ENCODE measurements at regions not wholly inside any gene's neighbourhood (a gene's known extent, or its start where the extent isn't known, plus 50 kb on each side); places are given as distances from the start of the nearest gene placed in this dataset.

DNA sequence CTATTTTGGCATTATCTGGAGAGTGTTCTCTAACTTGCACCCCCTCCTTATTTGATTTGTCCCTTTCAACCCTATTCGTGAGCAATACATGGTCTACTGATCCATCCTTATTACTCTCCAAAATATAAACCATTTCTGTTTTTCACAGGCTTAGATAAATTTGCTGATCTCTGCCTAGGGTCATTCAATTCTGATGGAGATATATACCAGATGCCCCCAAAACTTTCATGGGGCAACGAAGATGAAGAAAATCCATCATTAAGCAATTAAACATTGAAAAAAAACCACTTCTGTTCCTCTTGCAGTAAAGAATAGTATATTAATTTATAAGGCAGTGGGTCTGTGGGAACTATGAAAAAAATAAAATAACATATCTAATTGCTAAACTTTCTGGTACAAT lies 313.4 kb downstream of the CASP12 start:
- no peak for TF ChIP-seq CTCF (conservative IDR thresholded peaks at IDR 0.05; ENCODE audit: low read length)
- TF ChIP-seq EZH2phosphoT487 (IDR thresholded peaks at IDR 0.05; ENCODE audit: borderline replicate concordance), result no peak

All from Loucy (cell line).